ENCODE measurements at regions not wholly inside any gene's neighbourhood (a gene's known extent, or its start where the extent isn't known, plus 50 kb on each side); places are given as distances from the start of the nearest gene placed in this dataset.

DNA sequence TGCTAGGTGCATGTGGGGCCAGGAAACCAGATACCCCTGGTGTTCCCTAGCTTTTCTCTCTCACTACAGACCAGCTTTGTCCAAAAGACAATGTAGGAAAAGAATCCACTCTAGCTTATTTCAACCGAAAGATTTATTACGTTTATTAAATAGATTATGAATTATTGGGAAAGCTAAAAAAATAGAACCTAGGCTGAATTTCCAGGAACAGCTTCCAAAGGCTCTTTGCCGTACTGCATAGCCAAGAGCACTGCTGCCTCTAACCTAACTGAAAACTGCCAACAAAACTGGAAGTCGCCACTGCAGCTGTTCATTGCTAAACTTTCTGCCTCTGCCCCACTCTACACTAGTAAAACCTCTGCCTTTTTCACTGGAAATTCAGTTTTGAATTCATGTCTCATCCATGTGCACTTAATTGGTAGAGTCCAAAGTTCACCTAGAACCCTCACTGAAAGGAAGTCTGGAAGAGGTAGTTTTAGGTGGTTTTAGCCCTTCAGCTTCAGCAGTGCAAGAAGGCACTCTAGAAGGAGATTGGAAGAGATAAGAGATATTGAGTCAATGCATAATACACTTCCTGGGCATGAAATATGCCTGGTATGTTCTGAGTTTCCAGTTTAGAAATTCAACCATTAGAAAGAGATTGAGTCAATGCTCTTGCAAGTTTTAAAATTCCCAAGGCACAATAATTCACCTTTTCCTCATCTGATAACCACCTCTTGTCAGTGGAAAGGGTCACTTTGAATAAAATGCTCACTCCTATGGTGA, 927.9 kb downstream of the MAT2B start:
- TF ChIP-seq EHMT2 (IDR thresholded peaks at IDR 0.05; ENCODE audit: borderline replicate concordance, low read depth, low read length) (no peak), HNRNPK (IDR thresholded peaks at IDR 0.05; ENCODE audit: low read depth, low read length, poor library complexity, severe bottlenecking) (no peak), RELA (CRISPR knock-in tag; IDR thresholded peaks at IDR 0.05) (no peak), ZBTB1 (CRISPR knock-in tag; IDR thresholded peaks at IDR 0.05; ENCODE audit: borderline replicate concordance) (no peak), EZH2 (conservative IDR thresholded peaks at IDR 0.05; ENCODE audit: low read depth, low read length) (no peak), HMGXB3 (CRISPR knock-in tag; IDR thresholded peaks at IDR 0.05; ENCODE audit: borderline replicate concordance) (no peak), RAD21 (CRISPR knock-in tag; IDR thresholded peaks at IDR 0.05) (no peak), ATF1 (CRISPR knock-in tag; IDR thresholded peaks at IDR 0.05) (no peak), NONO (IDR thresholded peaks at IDR 0.05) (no peak), NONO (CRISPR knock-in tag; conservative IDR thresholded peaks at IDR 0.05) (no peak), MAFG (CRISPR knock-in tag; IDR thresholded peaks at IDR 0.05) (no peak), POLR2AphosphoS2 (IDR thresholded peaks at IDR 0.05; ENCODE audit: low read depth, low read length) (no peak)
